Esophagus muscularis mucosa (tissue), 4 donors: ENCODE measurements at regions not wholly inside any gene's neighbourhood (a gene's known extent, or its start where the extent isn't known, plus 50 kb on each side); places are given as distances from the start of the nearest gene placed in this dataset.

Experiments
- DNase-seq: peaks from one replicate; pipeline ENCODE4 v3.0.0-alpha.2; 2017; ENCODE audit errors: extremely low spot score
- H3K27ac ChIP-seq, 4 donors: fragments of 200-600 bp; sonication (generic); replicated peaks in 1 of 4; 1 replicate in 3 of 4; 2 replicates in 1 of 4; pipeline ENCODE4 v1.5.1; 2016 to 2019; ENCODE audit warnings: mild to moderate bottlenecking in 1 of 4
- H3K27me3 ChIP-seq, 4 donors: fragments of 200-600 bp; sonication (generic); one replicate each; pipeline versions ENCODE4 v1.5.1 to v1.6.0; 2016 to 2019
- H3K36me3 ChIP-seq, 4 donors: fragments of 200-600 bp; sonication (generic); one replicate each; pipeline ENCODE4 v1.5.1; 2016 to 2019
- H3K4me1 ChIP-seq, 4 donors: fragments of 200-600 bp; sonication (generic); one replicate each; pipeline ENCODE4 v1.5.1; 2016 to 2019
- H3K4me3 ChIP-seq, 4 donors: fragments of 200-600 bp; sonication (generic); 1 replicate in 2 of 4; 2 replicates in 2 of 4; pipeline ENCODE4 v1.5.1; 2016 to 2019; ENCODE audit warnings: mild to moderate bottlenecking in 4 of 4, moderate library complexity in 1 of 4
- H3K9me3 ChIP-seq, 4 donors: fragments of 200-600 bp; sonication (generic); 1 replicate in 3 of 4; 2 replicates in 1 of 4; pipeline ENCODE4 v1.5.1; 2016 to 2019
- EP300 ChIP-seq: sonication (generic); formaldehyde crosslinking; IDR thresholded peaks from one replicate; pipeline ENCODE4 v1.6.1; 2017; ENCODE audit warnings: antibody characterized with exemption
- POLR2A ChIP-seq: fragments of 450-650 bp; IDR thresholded peaks from one replicate; pipeline ENCODE4 v1.6.1; 2017; ENCODE audit warnings: antibody characterized with exemption, moderate library complexity, mild to moderate bottlenecking, low read depth
- POLR2AphosphoS5 ChIP-seq, 2 donors: sonication (generic); formaldehyde crosslinking; IDR thresholded peaks; one replicate each; pipeline ENCODE4 v1.6.1; 2017; ENCODE audit warnings: antibody characterized with exemption in 2 of 2
- WGBS: methylation state at CpG from one replicate; pipeline ENCODE4 v1.1.5; 2018; 5-methylcytosine and 5-hydroxymethylcytosine counted together
- intact Hi-C: fragments of 100-400 bp; cut with DNase I; formaldehyde crosslinking; loops from one replicate; pipeline ENCODE4 v1.15.1; 2023
- TF ChIP-seq, protein P1 (sequence below), 3 experiments: fragments of 200-600 bp in 2 of 3; fragments of 450-650 bp in 1 of 3; sonication (generic) in 2 of 3; IDR thresholded peaks; one replicate each; pipeline ENCODE4 v1.5.1; 2017 to 2019; ENCODE audit warnings: antibody characterized with exemption in 3 of 3, mild to moderate bottlenecking in 2 of 3, moderate library complexity in 1 of 3

DNA sequence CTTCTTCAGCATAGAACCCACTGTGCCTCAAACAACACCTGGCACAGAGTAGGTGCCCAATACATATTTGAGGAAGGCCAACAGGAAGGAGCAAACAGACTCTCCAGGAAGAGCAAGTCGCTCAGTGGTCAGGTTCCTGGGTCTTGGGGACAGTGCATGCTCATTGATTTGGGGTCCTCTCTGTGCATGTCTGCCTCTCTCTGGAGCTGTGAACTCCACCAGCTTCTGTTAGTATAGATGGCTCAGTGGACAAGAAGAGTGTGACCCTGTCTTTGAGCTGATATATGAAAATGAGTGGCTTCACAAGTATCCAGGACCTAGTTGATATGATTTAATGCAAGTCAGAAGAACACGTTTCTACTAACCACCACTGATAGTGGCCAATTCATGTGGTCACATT is 98.7 kb downstream of the KCTD15 start:
- intact Hi-C loops = no loop called here
- Histone ChIP-seq H3K9me3 (peaks cover 0 to 25% (median 15%) of the 10 kb centered on the region in 4 donors), H3K4me1 (no peaks in the 10 kb centered on the region), H3K27ac (no peak overlapping the region), H3K27me3 (peaks cover 0 to 19% (median 0%) of the 10 kb centered on the region in 4 donors), H3K4me3 (no peak overlapping the region), H3K36me3 (no peaks in the 10 kb centered on the region)
- TF ChIP-seq POLR2A (no peak), EP300 (no peak), POLR2AphosphoS5 (IDR thresholded peaks at IDR 0.05) (no peak)
- TF ChIP-seq, protein P1, sequence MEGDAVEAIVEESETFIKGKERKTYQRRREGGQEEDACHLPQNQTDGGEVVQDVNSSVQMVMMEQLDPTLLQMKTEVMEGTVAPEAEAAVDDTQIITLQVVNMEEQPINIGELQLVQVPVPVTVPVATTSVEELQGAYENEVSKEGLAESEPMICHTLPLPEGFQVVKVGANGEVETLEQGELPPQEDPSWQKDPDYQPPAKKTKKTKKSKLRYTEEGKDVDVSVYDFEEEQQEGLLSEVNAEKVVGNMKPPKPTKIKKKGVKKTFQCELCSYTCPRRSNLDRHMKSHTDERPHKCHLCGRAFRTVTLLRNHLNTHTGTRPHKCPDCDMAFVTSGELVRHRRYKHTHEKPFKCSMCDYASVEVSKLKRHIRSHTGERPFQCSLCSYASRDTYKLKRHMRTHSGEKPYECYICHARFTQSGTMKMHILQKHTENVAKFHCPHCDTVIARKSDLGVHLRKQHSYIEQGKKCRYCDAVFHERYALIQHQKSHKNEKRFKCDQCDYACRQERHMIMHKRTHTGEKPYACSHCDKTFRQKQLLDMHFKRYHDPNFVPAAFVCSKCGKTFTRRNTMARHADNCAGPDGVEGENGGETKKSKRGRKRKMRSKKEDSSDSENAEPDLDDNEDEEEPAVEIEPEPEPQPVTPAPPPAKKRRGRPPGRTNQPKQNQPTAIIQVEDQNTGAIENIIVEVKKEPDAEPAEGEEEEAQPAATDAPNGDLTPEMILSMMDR (IDR thresholded peaks at IDR 0.05) = no peak
- DNase-seq = no peak
- WGBS = 84% methylated on average over 2 of the region's 2 CpGs

DNA sequence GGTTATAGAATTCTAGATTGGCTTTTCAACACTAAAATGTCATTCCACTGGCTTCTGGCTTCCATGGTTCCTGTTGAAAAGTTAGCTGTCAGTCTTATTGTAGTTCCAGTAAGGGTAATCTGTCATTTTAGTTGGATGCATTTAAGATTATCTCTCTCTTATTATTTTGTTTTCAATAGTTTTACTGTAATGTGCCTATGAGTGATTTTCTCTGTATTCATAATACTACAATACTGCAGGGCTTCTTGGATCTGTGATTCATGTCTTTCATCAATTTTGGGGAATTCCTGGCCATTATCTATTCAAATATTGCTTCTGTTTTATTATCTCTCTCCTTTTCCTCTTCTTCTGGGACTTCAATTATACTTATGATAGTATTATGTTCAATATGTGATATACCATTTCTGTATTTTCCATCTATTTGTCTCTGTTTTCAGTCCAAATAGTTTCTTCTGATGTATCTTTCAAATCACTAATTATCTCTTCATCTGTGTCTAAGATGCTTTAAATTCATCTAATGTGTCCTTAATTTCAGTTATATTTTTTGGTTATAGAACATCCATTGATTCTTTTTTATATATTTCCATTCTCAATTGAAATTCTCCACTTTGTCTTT is 101.5 kb downstream of the KCTD15 start:
- Histone ChIP-seq H3K27me3 (peaks cover 0 to 35% (median 0%) of the 10 kb centered on the region in 4 donors), H3K9me3 (peaks cover 0 to 25% (median 15%) of the 10 kb centered on the region in 4 donors), H3K4me3 (no peak overlapping the region), H3K27ac (no peak overlapping the region), H3K36me3 (no peaks in the 10 kb centered on the region), H3K4me1 (no peaks in the 10 kb centered on the region)
- intact Hi-C loops = no loop called here
- DNase-seq = no peak
- TF ChIP-seq POLR2A (no peak), EP300 (no peak), POLR2AphosphoS5 (IDR thresholded peaks at IDR 0.05) (no peak)
- TF ChIP-seq, protein P1 (IDR thresholded peaks at IDR 0.05) = no peak

DNA sequence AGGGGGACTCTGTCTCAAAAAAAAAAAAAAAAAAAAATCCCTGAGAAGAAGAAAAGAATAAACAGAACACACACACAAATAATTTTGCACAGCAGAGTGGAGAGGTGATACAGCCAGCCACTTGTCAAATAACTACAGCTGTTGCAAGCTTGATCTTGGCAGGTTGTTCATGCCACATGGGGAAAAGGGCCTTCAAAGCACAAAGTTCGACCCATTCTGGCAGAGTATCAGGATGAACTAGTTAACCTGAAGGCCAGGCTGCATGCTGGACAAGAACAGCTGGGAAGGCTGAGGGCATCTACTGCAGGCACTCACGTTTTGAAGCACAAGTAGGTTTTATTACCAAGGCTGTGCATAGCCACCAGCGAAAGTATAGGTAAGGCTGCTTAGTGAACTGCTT is 104.1 kb downstream of the KCTD15 start:
- Histone ChIP-seq H3K27ac (no peak overlapping the region), H3K36me3 (no peaks in the 10 kb centered on the region), H3K27me3 (peaks cover 0 to 46% (median 6%) of the 10 kb centered on the region in 4 donors), H3K4me1 (peaks cover 7 to 12% (median 10%) of the 10 kb centered on the region in 4 donors), H3K4me3 (no peak overlapping the region), H3K9me3 (peaks cover 0 to 25% (median 15%) of the 10 kb centered on the region in 4 donors)
- WGBS = 53% methylated on average over 3 of the region's 3 CpGs
- intact Hi-C loops = no loop called here
- no peak for DNase-seq
- TF ChIP-seq POLR2A (no peak), POLR2AphosphoS5 (IDR thresholded peaks at IDR 0.05) (no peak), EP300 (no peak)
- TF ChIP-seq, protein P1 (IDR thresholded peaks at IDR 0.05) = no peak

DNA sequence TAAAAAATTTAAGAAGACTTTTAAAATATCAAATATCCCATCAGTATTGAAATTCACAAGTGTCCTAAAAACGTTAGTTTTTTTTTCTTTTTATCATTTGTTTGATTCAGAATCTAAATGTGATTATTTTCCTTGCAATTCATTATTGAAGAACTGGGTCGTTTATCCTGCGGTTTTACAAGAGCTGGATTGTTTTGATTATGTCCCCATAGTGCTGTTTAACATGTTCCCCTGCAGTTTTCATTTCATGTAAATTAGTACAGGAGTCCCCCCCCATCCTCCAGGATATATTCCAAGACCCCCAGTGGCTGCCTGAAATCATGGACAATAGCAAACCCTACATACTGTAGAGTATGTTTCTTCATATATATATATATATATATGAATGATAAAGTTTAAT is 105.7 kb downstream of the KCTD15 start:
- TF ChIP-seq, protein P1 (IDR thresholded peaks at IDR 0.05) = no peak
- TF ChIP-seq POLR2A (no peak), POLR2AphosphoS5 (IDR thresholded peaks at IDR 0.05) (no peak), EP300 (no peak)
- intact Hi-C loops = no loop called here
- H3K36me3 ChIP-seq = no peaks in the 10 kb centered on the region
- peaks cover 0 to 62% (median 21%) of the 10 kb centered on the region in 4 donors for H3K27me3 ChIP-seq
- DNase-seq = no peak
- WGBS = 67% methylated on average over 3 of the region's 3 CpGs
- peaks cover 0 to 19% (median 13%) of the 10 kb centered on the region in 4 donors for H3K9me3 ChIP-seq
- peaks cover 18 to 25% (median 22%) of the 10 kb centered on the region in 4 donors for H3K4me1 ChIP-seq
- H3K27ac ChIP-seq = no peak overlapping the region
- H3K4me3 ChIP-seq = no peak overlapping the region
